ENCODE measurements at regions not wholly inside any gene's neighbourhood (a gene's known extent, or its start where the extent isn't known, plus 50 kb on each side); places are given as distances from the start of the nearest gene placed in this dataset.

DNA sequence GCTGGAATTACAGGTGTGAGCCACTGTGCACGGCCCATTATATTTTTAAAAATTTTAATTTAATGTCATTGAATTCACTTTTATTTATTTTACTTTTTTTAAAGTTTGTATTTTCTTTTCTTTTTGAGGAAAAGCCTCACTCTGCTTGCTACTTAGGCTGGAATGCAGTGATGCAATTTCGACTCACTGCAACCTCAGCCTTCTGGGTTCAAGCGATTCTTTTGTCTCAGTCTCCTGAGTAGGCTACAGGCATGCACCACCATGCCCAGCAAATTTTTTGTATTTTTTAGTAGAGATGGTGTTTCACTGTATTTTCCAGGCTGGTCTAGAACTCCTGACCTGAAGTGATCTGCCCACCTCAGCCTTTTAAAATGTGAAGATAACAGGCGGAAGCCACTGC, 277.5 kb upstream of the HSFY2 start:
- intact Hi-C loops (cut with DNase I), result no loop called here
- Histone ChIP-seq H3K36me3 (no peaks in the 10 kb centered on the region), H3K4me1 (no peaks in the 10 kb centered on the region), H3K27ac (no peak overlapping the region), H3K4me3 (no peak overlapping the region), H3K27me3 (no peaks in the 10 kb centered on the region), H3K9me3 (no peaks in the 10 kb centered on the region)
- TF ChIP-seq, protein P1, sequence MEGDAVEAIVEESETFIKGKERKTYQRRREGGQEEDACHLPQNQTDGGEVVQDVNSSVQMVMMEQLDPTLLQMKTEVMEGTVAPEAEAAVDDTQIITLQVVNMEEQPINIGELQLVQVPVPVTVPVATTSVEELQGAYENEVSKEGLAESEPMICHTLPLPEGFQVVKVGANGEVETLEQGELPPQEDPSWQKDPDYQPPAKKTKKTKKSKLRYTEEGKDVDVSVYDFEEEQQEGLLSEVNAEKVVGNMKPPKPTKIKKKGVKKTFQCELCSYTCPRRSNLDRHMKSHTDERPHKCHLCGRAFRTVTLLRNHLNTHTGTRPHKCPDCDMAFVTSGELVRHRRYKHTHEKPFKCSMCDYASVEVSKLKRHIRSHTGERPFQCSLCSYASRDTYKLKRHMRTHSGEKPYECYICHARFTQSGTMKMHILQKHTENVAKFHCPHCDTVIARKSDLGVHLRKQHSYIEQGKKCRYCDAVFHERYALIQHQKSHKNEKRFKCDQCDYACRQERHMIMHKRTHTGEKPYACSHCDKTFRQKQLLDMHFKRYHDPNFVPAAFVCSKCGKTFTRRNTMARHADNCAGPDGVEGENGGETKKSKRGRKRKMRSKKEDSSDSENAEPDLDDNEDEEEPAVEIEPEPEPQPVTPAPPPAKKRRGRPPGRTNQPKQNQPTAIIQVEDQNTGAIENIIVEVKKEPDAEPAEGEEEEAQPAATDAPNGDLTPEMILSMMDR (IDR thresholded peaks at IDR 0.05), result no peak
- DNase-seq, result no peak
- ATAC-seq, result no peak

DNA sequence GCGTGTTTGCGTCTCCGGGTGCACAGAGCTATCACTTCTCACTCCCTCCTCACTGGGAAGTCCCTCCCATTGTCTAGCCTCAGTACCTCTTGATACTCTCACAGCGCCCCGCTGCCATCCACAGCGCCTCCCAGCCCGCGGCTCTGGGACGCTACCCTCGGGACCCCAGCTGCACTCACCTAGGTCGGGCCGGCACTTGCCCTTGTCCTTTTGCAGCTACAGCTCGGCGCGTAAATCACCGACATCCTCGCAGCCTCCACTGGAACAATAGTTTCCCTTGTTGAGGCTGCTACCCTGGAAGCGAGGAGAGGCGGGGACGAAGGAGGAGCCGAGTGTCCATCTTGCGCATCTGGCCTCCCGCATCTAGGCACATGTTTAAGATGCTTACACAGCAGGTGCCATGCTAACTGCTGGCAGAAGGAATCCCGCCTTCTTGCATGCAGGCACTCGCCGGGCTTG, 269.5 kb upstream of the HSFY2 start:
- Histone ChIP-seq H3K9me3 (no peaks in the 10 kb centered on the region), H3K4me1 (no peaks in the 10 kb centered on the region), H3K36me3 (no peaks in the 10 kb centered on the region), H3K27ac (no peak overlapping the region), H3K4me3 (no peak overlapping the region), H3K27me3 (no peaks in the 10 kb centered on the region)
- no peak for DNase-seq
- no peak for ATAC-seq
- TF ChIP-seq, protein P1 (IDR thresholded peaks at IDR 0.05), result no peak
- intact Hi-C loops (cut with DNase I), result no loop called here

DNA sequence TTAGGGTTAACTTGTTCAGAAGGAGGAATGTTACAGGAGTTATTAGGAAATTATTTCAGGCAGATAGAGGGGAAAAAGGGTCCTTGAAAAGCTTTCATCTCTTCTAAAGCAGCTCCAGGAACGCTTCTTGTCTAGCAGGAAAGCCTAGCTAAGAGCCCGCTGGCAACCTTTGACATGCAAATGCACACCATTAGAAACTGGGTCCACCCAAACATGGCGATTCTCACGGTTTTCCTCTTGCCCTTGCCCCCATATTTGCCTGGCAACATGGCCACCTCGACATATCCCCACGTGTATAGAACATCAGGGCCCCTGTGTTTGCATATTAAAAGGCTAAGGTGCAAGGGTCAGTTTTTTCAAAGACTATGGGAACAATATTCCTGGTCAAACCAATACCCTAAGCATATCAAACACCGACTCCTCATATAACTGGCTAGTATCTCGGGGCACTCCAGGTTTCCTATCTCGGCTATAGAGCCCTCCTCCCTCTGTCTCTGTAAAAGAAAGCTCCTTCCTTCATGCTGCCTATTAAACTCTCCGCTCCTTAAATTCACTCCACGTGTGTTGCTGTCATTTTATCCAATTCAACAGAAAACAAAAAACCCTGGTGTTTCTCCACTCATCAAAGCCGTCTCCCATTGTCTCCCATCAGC, 268.9 kb upstream of the HSFY2 start:
- ATAC-seq, result no peak
- Histone ChIP-seq H3K27ac (no peak overlapping the region), H3K9me3 (no peaks in the 10 kb centered on the region), H3K36me3 (no peaks in the 10 kb centered on the region), H3K27me3 (no peaks in the 10 kb centered on the region), H3K4me3 (no peak overlapping the region), H3K4me1 (no peaks in the 10 kb centered on the region)
- TF ChIP-seq, protein P1 (IDR thresholded peaks at IDR 0.05), result no peak
- intact Hi-C loops (cut with DNase I), result no loop called here
- no peak for DNase-seq

DNA sequence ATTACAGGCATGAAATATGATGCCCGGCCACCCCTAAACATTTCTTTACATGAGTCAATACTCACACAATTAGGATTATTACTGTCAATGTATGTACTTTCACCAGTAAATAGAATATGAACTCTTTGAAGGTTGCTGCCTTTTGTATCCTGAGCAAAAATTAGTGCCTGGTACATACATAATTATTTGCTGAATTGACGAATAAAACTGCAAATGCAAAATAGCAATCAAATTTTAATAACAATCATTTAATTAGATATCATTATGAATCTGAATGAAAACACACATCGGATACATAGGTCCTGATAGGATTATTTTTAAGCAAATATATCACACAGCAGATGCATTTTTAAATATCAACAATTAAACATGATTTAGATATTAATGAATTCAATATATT, 253.1 kb upstream of the HSFY2 start:
- H3K36me3 ChIP-seq, result no peaks in the 10 kb centered on the region
- TF ChIP-seq, protein P1 (IDR thresholded peaks at IDR 0.05), result no peak
- H3K27me3 ChIP-seq, result no peaks in the 10 kb centered on the region
- DNase-seq, result no peak
- H3K4me3 ChIP-seq, result no peak overlapping the region
- no peak for ATAC-seq
- H3K9me3 ChIP-seq, result no peaks in the 10 kb centered on the region
- no peaks in the 10 kb centered on the region for H3K4me1 ChIP-seq
- intact Hi-C loops (cut with DNase I), result no loop called here
- H3K27ac ChIP-seq, result no peak overlapping the region

DNA sequence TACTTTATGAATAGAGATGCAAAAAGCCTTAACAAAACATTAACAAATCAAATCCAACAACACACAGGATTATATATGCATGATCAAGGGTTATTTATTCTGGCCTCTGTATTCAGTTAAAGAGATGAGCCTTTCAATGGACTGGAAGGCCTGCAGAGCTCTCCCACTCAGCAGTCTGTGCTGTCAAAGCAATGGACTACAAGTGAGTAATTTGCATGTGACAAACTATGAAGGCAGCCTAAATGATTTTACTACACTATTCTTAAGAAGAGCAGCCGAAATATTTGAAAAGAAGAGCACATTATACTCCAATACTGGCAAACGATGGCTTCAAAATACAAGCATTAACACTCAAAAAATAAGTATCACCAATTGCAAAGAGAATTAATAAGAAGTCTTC, 250.4 kb upstream of the HSFY2 start:
- no peaks in the 10 kb centered on the region for H3K4me1 ChIP-seq

More for the DNA sequence above, 250.4 kb upstream of the HSFY2 start:
- TF ChIP-seq, protein P1 (IDR thresholded peaks at IDR 0.05), result no peak
- Histone ChIP-seq H3K9me3 (no peaks in the 10 kb centered on the region), H3K27me3 (no peaks in the 10 kb centered on the region), H3K27ac (no peak overlapping the region), H3K36me3 (no peaks in the 10 kb centered on the region), H3K4me3 (no peak overlapping the region)
- intact Hi-C loops (cut with DNase I), result no loop called here
- no peak for ATAC-seq
- no peak for DNase-seq
